HCT116 (cell line): ENCODE measurements at regions not wholly inside any gene's neighbourhood (a gene's known extent, or its start where the extent isn't known, plus 50 kb on each side); places are given as distances from the start of the nearest gene placed in this dataset.

Source experiments
- ATAC-seq: fragments of 200-7000 bp; cut with Tn5 transposase; 2 replicates; pipeline ENCODE4 v1.9.1; 2020; ENCODE audit warnings: mild to moderate bottlenecking, moderate library complexity
- BruUV-seq: library from RNA; stranded (reverse); fragments of 400-500 nt; replicated peaks from 2 replicates; lab custom pipeline; 2021; lab: Mats Ljungman, UMichigan
- CTCF ChIA-PET: fragments of 300-600 bp; sonication (Branson Sonifier 250); formaldehyde crosslinking; loops from one replicate; lab custom pipeline; 2021; ENCODE audit warnings: antibody characterized with exemption; lab: Charles Lee
- POLR2A ChIA-PET: fragments of 300-600, 350-600 bp; sonication (Branson Sonifier 250); formaldehyde crosslinking; loops from one replicate; lab custom pipeline; 2021; ENCODE audit warnings: antibody characterized with exemption; lab: Charles Lee
- RAD21 ChIA-PET, 2 experiments: fragments of 300-600 bp; sonication (Branson Sonifier 250); formaldehyde crosslinking; loops; one replicate each; lab custom pipeline; 2023; ENCODE audit warnings: low total read pairs in 2 of 2; ENCODE audit not compliant: uncharacterized antibody in 2 of 2, unreplicated experiment in 2 of 2, low non-redundant PET in 1 of 2; lab: Charles Lee
- DNase-seq: peaks from one replicate; pipeline ENCODE4 v3.0.0-alpha.2; 2010; ENCODE audit warnings: low read depth, low spot score
- H2AFZ ChIP-seq: fragments of 200-600 bp; shearing (Covaris generic), sonication (generic); 2 replicates; pipeline ENCODE4 v1.6.1; 2017; ENCODE audit warnings: low read depth, mixed run types, mixed read lengths, antibody characterized with exemption, low read length; ENCODE audit not compliant: poor library complexity, severe bottlenecking
- H3K27ac ChIP-seq: 2 replicates; pipeline ENCODE4 v1.5.1; 2012; ENCODE audit warnings: low read depth, low read length
- H3K27me3 ChIP-seq: fragments of 200-600 bp; sonication (generic); 2 replicates; pipeline ENCODE4 v1.6.1; 2016; ENCODE audit warnings: mixed run types, low read length, mixed read lengths; ENCODE audit not compliant: insufficient read depth
- H3K36me3 ChIP-seq, 2 experiments: fragments of 200-500 bp in 1 of 2; fragments of 200-600 bp in 1 of 2; sonication (Bioruptor generic) in 1 of 2; sonication (generic) in 1 of 2; 2 replicates each; pipeline versions ENCODE4 v1.5.1 to v1.6.1; 2014 to 2016; ENCODE audit warnings: low read length in 2 of 2, inconsistent platforms in 1 of 2, mixed read lengths in 1 of 2, mixed run types in 1 of 2; ENCODE audit not compliant: insufficient read depth in 2 of 2, control insufficient read depth in 1 of 2
- H3K4me1 ChIP-seq, 2 experiments: fragments of 200-600 bp in 1 of 2; sonication (generic) in 1 of 2; 2 replicates each; pipeline versions ENCODE4 v1.5.1 to v1.6.1; 2012 to 2017; ENCODE audit warnings: low read length in 2 of 2, inconsistent platforms in 1 of 2, mild to moderate bottlenecking in 1 of 2, mixed read lengths in 1 of 2, mixed run types in 1 of 2, moderate library complexity in 1 of 2; ENCODE audit not compliant: insufficient read depth in 2 of 2, control insufficient read depth in 1 of 2
- H3K4me2 ChIP-seq: fragments of 200-600 bp; sonication (generic); 2 replicates; pipeline ENCODE4 v1.6.1; 2017; ENCODE audit warnings: mixed run types, low read length, mixed read lengths
- H3K4me3 ChIP-seq, 2 experiments: fragments of 200-600 bp in 1 of 2; sonication (generic) in 1 of 2; replicated peaks in 1 of 2; 2 replicates each; pipeline ENCODE4 v1.5.1; 2011 to 2016; ENCODE audit warnings: low read length in 2 of 2, control low read depth in 1 of 2, low read depth in 1 of 2, mild to moderate bottlenecking in 1 of 2, mixed read lengths in 1 of 2, mixed run types in 1 of 2
- H3K79me2 ChIP-seq: fragments of 200-600 bp; sonication (generic); 2 replicates; pipeline ENCODE4 v1.6.1; 2017; ENCODE audit warnings: mild to moderate bottlenecking, mixed run types, low read length, moderate library complexity, mixed read lengths; ENCODE audit not compliant: insufficient read depth
- H3K9ac ChIP-seq: fragments of 200-600 bp; sonication (generic); 2 replicates; pipeline ENCODE4 v1.6.1; 2016; ENCODE audit warnings: low read length, mixed read lengths
- H3K9me2 ChIP-seq: fragments of 200-600 bp; sonication (generic), shearing (Covaris generic); 2 replicates; pipeline ENCODE4 v1.6.1; 2017; ENCODE audit warnings: mixed run types, mild to moderate bottlenecking, moderate library complexity; ENCODE audit not compliant: insufficient read depth
- H3K9me3 ChIP-seq, 2 experiments: fragments of 200-500 bp in 1 of 2; fragments of 200-600 bp in 1 of 2; sonication (Bioruptor generic) in 1 of 2; sonication (generic) in 1 of 2; 2 replicates each; pipeline ENCODE4 v1.6.1; 2014 to 2017; ENCODE audit warnings: low read length in 2 of 2, mixed read lengths in 2 of 2, inconsistent platforms in 1 of 2, low read depth in 1 of 2, mild to moderate bottlenecking in 1 of 2, mixed run types in 1 of 2, moderate library complexity in 1 of 2; ENCODE audit not compliant: control insufficient read depth in 1 of 2, insufficient read depth in 1 of 2
- H4K20me1 ChIP-seq: fragments of 200-600 bp; sonication (generic), shearing (Covaris generic); 2 replicates; pipeline ENCODE4 v1.6.1; 2017; ENCODE audit warnings: mixed run types, mild to moderate bottlenecking, moderate library complexity; ENCODE audit not compliant: insufficient read depth
- ATF3 ChIP-seq: IDR thresholded peaks from 2 replicates; pipeline ENCODE4 v1.6.1; 2012
- CEBPB ChIP-seq: IDR thresholded peaks from 2 replicates; pipeline ENCODE4 v1.6.1; 2012; ENCODE audit warnings: low read depth
- CTCF ChIP-seq, 3 experiments: fragments of 200-600 bp in 1 of 3; sonication (generic) in 1 of 3; IDR thresholded peaks in 2 of 3; conservative IDR thresholded peaks in 1 of 3; 2 replicates each; pipeline ENCODE4 v1.5.1; 2012 to 2017; ENCODE audit warnings: low read depth in 2 of 3, low read length in 2 of 3, antibody characterized with exemption in 1 of 3, borderline replicate concordance in 1 of 3, control low read depth in 1 of 3, mild to moderate bottlenecking in 1 of 3, mixed read lengths in 1 of 3, mixed run types in 1 of 3, moderate library complexity in 1 of 3; ENCODE audit not compliant: insufficient read depth in 1 of 3
- EZH2 ChIP-seq: fragments of 200-600 bp; sonication (generic); IDR thresholded peaks from 2 replicates; pipeline ENCODE4 v1.6.1; 2017; ENCODE audit warnings: antibody characterized with exemption, mixed run types
- FOSL1 ChIP-seq: IDR thresholded peaks from 2 replicates; pipeline ENCODE4 v1.6.1; 2012; ENCODE audit warnings: low read depth
- JUND ChIP-seq: IDR thresholded peaks from 2 replicates; pipeline ENCODE4 v1.6.1; 2012
- MAX ChIP-seq: IDR thresholded peaks from 2 replicates; pipeline ENCODE4 v1.6.1; 2012
- POLR2A ChIP-seq: IDR thresholded peaks from 2 replicates; pipeline ENCODE4 v1.7.0; 2011; ENCODE audit warnings: borderline replicate concordance; ENCODE audit not compliant: insufficient read depth, insufficient read length; ENCODE audit errors: extremely low read depth
- SIN3A ChIP-seq: IDR thresholded peaks from 2 replicates; pipeline ENCODE4 v1.6.1; 2012; ENCODE audit warnings: low read depth
- YY1 ChIP-seq: IDR thresholded peaks from 2 replicates; pipeline ENCODE4 v1.6.1; 2011; ENCODE audit warnings: low read length, low read depth, moderate library complexity, mild to moderate bottlenecking; ENCODE audit not compliant: insufficient replicate concordance; ENCODE audit errors: extremely low read depth
- ZNF274 ChIP-seq: fragments of 200-500 bp; sonication (Bioruptor generic); IDR thresholded peaks from 2 replicates; pipeline ENCODE4 v1.6.1; 2014; ENCODE audit warnings: mild to moderate bottlenecking, low read depth, low read length, inconsistent platforms
- intact Hi-C: fragments of 100-400 bp; cut with micrococcal nuclease; formaldehyde crosslinking; loops from 2 replicates; pipeline ENCODE4 v1.10.0; 2022

- ATAC-seq (no peak), DNase-seq (no peak)
- ChIA-PET POLR2A (no interaction called here), RAD21 (no interaction called here), CTCF (no interaction called here)
- no peaks in the 10 kb centered on the region for H3K9me2 ChIP-seq
- H3K36me3 ChIP-seq, result no peaks in the 10 kb centered on the region
- H3K9me3 ChIP-seq, result no peaks in the 10 kb centered on the region
- no peak overlapping the region for H3K4me2 ChIP-seq
- H2AFZ ChIP-seq, result no peak overlapping the region
- H3K27me3 ChIP-seq, result no peaks in the 10 kb centered on the region
- intact Hi-C loops, result no loop called here
- H3K79me2 ChIP-seq, result no peaks in the 10 kb centered on the region
- H3K4me1 ChIP-seq, result no peaks in the 10 kb centered on the region
- no peak overlapping the region for H3K9ac ChIP-seq
- no TSS peak for BruUV-seq
- no peak overlapping the region for H3K4me3 ChIP-seq
- TF ChIP-seq SIN3A (no peak), CTCF (IDR thresholded peaks at IDR 0.05 in 2 of 3, conservative IDR thresholded peaks at IDR 0.05 in 1 of 3; ENCODE audit: borderline replicate concordance in 1 of 3, insufficient read depth in 1 of 3, low read depth in 2 of 3, low read length in 2 of 3) (no peak), EZH2 (no peak), CEBPB (no peak), JUND (no peak), POLR2A (no peak), ZNF274 (no peak), FOSL1 (no peak), ATF3 (no peak), MAX (no peak), YY1 (no peak)
- H4K20me1 ChIP-seq, result no peaks in the 10 kb centered on the region
- H3K27ac ChIP-seq, result no peak overlapping the region
Observed at GRCh38 chr7:20076835-20077234, 140.3 kb downstream of the MACC1 start.
